ENCODE measurements at regions not wholly inside any gene's neighbourhood (a gene's known extent, or its start where the extent isn't known, plus 50 kb on each side); places are given as distances from the start of the nearest gene placed in this dataset.

GRCh38 chr20:16209951-16210361 lies 363.3 kb downstream of the KIF16B start:
- TF ChIP-seq CTCF (IDR thresholded peaks at IDR 0.05) (no peak), MAX (CRISPR knock-in tag; IDR thresholded peaks at IDR 0.05) (no peak), ZNF396 (CRISPR knock-in tag; IDR thresholded peaks at IDR 0.05; ENCODE audit: borderline replicate concordance) (no peak), CREM (CRISPR knock-in tag; IDR thresholded peaks at IDR 0.05) (no peak), SOX15 (CRISPR knock-in tag; IDR thresholded peaks at IDR 0.05) (no peak), ETV6 (CRISPR knock-in tag; IDR thresholded peaks at IDR 0.05) (no peak), SP1 (CRISPR knock-in tag; conservative IDR thresholded peaks at IDR 0.05) (no peak), JUN (CRISPR knock-in tag; IDR thresholded peaks at IDR 0.05) (no peak)
- TF ChIP-seq, protein P1, sequence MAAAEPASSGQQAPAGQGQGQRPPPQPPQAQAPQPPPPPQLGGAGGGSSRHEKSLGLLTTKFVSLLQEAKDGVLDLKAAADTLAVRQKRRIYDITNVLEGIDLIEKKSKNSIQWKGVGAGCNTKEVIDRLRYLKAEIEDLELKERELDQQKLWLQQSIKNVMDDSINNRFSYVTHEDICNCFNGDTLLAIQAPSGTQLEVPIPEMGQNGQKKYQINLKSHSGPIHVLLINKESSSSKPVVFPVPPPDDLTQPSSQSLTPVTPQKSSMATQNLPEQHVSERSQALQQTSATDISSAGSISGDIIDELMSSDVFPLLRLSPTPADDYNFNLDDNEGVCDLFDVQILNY (CRISPR knock-in tag; IDR thresholded peaks at IDR 0.05), result no peak
- TF ChIP-seq, protein P2, sequence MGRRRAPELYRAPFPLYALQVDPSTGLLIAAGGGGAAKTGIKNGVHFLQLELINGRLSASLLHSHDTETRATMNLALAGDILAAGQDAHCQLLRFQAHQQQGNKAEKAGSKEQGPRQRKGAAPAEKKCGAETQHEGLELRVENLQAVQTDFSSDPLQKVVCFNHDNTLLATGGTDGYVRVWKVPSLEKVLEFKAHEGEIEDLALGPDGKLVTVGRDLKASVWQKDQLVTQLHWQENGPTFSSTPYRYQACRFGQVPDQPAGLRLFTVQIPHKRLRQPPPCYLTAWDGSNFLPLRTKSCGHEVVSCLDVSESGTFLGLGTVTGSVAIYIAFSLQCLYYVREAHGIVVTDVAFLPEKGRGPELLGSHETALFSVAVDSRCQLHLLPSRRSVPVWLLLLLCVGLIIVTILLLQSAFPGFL (CRISPR knock-in tag; IDR thresholded peaks at IDR 0.05; ENCODE audit: borderline replicate concordance), result no peak
- TF ChIP-seq, protein P3, sequence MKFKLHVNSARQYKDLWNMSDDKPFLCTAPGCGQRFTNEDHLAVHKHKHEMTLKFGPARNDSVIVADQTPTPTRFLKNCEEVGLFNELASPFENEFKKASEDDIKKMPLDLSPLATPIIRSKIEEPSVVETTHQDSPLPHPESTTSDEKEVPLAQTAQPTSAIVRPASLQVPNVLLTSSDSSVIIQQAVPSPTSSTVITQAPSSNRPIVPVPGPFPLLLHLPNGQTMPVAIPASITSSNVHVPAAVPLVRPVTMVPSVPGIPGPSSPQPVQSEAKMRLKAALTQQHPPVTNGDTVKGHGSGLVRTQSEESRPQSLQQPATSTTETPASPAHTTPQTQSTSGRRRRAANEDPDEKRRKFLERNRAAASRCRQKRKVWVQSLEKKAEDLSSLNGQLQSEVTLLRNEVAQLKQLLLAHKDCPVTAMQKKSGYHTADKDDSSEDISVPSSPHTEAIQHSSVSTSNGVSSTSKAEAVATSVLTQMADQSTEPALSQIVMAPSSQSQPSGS (CRISPR knock-in tag; IDR thresholded peaks at IDR 0.05; ENCODE audit: borderline replicate concordance, low read depth), result no peak
